ENCODE measurements at regions not wholly inside any gene's neighbourhood (a gene's known extent, or its start where the extent isn't known, plus 50 kb on each side); places are given as distances from the start of the nearest gene placed in this dataset.

- BruUV-seq (replicated peaks), result no TSS peak
- H2AFZ ChIP-seq (ENCODE audit: low read length), result no peak overlapping the region
- H3K9me2 ChIP-seq (ENCODE audit: insufficient read depth, low read length), result no peaks in the 10 kb centered on the region
- H3K9me3 ChIP-seq (ENCODE audit: low read length), result no peaks in the 10 kb centered on the region
- no peaks in the 10 kb centered on the region for H3K36me3 ChIP-seq (ENCODE audit: insufficient read depth, low read length)
- H3K4me2 ChIP-seq (ENCODE audit: low read length), result no peak overlapping the region
- intact Hi-C loops (cut with micrococcal nuclease; ENCODE audit: unreplicated experiment), result no loop called here
- no peak for DNase-seq (ENCODE audit: low spot score)
- no peak overlapping the region for H3K27ac ChIP-seq (ENCODE audit: low read depth, low read length, poor library complexity, severe bottlenecking)
- no peaks in the 10 kb centered on the region for H3K79me2 ChIP-seq (ENCODE audit: insufficient read depth, low read depth, low read length)
- ChIA-PET CTCF (ENCODE audit: unreplicated experiment) (no interaction called here), POLR2A (no interaction called here)
- H3K4me1 ChIP-seq (ENCODE audit: insufficient read depth, low read length, poor library complexity, severe bottlenecking), result no peaks in the 10 kb centered on the region
- no peak for TF ChIP-seq EZH2phosphoT487 (IDR thresholded peaks at IDR 0.05; ENCODE audit: borderline replicate concordance, low read depth, low read length)
- TF ChIP-seq, protein P1, sequence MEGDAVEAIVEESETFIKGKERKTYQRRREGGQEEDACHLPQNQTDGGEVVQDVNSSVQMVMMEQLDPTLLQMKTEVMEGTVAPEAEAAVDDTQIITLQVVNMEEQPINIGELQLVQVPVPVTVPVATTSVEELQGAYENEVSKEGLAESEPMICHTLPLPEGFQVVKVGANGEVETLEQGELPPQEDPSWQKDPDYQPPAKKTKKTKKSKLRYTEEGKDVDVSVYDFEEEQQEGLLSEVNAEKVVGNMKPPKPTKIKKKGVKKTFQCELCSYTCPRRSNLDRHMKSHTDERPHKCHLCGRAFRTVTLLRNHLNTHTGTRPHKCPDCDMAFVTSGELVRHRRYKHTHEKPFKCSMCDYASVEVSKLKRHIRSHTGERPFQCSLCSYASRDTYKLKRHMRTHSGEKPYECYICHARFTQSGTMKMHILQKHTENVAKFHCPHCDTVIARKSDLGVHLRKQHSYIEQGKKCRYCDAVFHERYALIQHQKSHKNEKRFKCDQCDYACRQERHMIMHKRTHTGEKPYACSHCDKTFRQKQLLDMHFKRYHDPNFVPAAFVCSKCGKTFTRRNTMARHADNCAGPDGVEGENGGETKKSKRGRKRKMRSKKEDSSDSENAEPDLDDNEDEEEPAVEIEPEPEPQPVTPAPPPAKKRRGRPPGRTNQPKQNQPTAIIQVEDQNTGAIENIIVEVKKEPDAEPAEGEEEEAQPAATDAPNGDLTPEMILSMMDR (conservative IDR thresholded peaks at IDR 0.05; ENCODE audit: low read length), result no peak
- no peak overlapping the region for H3K4me3 ChIP-seq (ENCODE audit: low read depth, low read length, poor library complexity, severe bottlenecking)
- H4K20me1 ChIP-seq (ENCODE audit: insufficient read depth, low read length), result no peaks in the 10 kb centered on the region
Measured at GRCh38 chr16:55014022-55014421, 83.4 kb downstream of the IRX5 start.

- Histone ChIP-seq H4K20me1 (ENCODE audit: insufficient read depth, low read length) (no peaks in the 10 kb centered on the region), H3K4me3 (ENCODE audit: low read depth, low read length, poor library complexity, severe bottlenecking) (no peak overlapping the region), H3K4me1 (ENCODE audit: insufficient read depth, low read length, poor library complexity, severe bottlenecking) (no peaks in the 10 kb centered on the region), H2AFZ (ENCODE audit: low read length) (no peak overlapping the region), H3K9me2 (ENCODE audit: insufficient read depth, low read length) (no peaks in the 10 kb centered on the region), H3K79me2 (ENCODE audit: insufficient read depth, low read depth, low read length) (no peaks in the 10 kb centered on the region), H3K4me2 (ENCODE audit: low read length) (no peak overlapping the region), H3K27ac (ENCODE audit: low read depth, low read length, poor library complexity, severe bottlenecking) (no peak overlapping the region), H3K9me3 (ENCODE audit: low read length) (no peaks in the 10 kb centered on the region), H3K36me3 (ENCODE audit: insufficient read depth, low read length) (no peaks in the 10 kb centered on the region)
- TF ChIP-seq EZH2phosphoT487 (IDR thresholded peaks at IDR 0.05; ENCODE audit: borderline replicate concordance, low read depth, low read length), result no peak
- no peak for DNase-seq (ENCODE audit: low spot score)
- POLR2A ChIA-PET, result interaction anchor here (0.6 to 1.2 kb wide), 3 partner anchors 13 to 298 kb away, joined by 3 read pairs; no protein-coding TSS in a partner anchor
- no TSS peak for BruUV-seq (replicated peaks)
- CTCF ChIA-PET (ENCODE audit: unreplicated experiment), result no interaction called here
- intact Hi-C loops (cut with micrococcal nuclease; ENCODE audit: unreplicated experiment), result no loop called here
Measured at GRCh38 chr16:55015181-55015913, 84.7 kb downstream of the IRX5 start.

DNA sequence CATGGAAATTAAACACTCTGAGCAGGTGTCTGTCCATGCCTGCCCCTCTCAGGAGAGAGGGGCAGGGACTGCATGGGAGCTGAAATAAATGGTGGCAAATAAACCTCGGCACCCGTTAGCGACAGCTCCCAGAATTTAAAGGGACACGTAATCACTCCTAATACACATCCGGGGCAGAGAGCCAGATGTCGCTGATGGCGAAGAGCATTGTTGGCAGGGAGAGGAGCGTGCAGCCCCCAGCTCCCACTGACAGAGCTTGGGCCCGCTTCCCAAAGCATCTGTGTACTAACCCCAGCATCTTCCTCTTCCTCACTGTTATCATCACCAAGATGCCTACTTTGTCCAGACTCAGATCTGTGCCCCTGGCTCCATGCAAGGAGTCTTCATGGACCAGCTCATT lies 85.8 kb downstream of the IRX5 start:
- Histone ChIP-seq H3K27ac (ENCODE audit: low read depth, low read length, poor library complexity, severe bottlenecking) (no peak overlapping the region), H3K4me2 (ENCODE audit: low read length) (no peak overlapping the region), H3K4me3 (ENCODE audit: low read depth, low read length, poor library complexity, severe bottlenecking) (no peak overlapping the region), H4K20me1 (ENCODE audit: insufficient read depth, low read length) (no peaks in the 10 kb centered on the region), H3K36me3 (ENCODE audit: insufficient read depth, low read length) (no peaks in the 10 kb centered on the region), H3K9me3 (ENCODE audit: low read length) (no peaks in the 10 kb centered on the region), H3K4me1 (ENCODE audit: insufficient read depth, low read length, poor library complexity, severe bottlenecking) (no peaks in the 10 kb centered on the region), H3K9me2 (ENCODE audit: insufficient read depth, low read length) (no peaks in the 10 kb centered on the region), H3K79me2 (ENCODE audit: insufficient read depth, low read depth, low read length) (no peaks in the 10 kb centered on the region), H2AFZ (ENCODE audit: low read length) (no peak overlapping the region)
- TF ChIP-seq, protein P1 (conservative IDR thresholded peaks at IDR 0.05; ENCODE audit: low read length), result no peak
- no peak for TF ChIP-seq EZH2phosphoT487 (IDR thresholded peaks at IDR 0.05; ENCODE audit: borderline replicate concordance, low read depth, low read length)
- intact Hi-C loops (cut with micrococcal nuclease; ENCODE audit: unreplicated experiment), result no loop called here
- ChIA-PET POLR2A (interaction anchor here (1.2 kb wide), 1 partner anchor 14 kb away, joined by 3 read pairs; no protein-coding TSS in a partner anchor), CTCF (ENCODE audit: unreplicated experiment) (no interaction called here)
- no TSS peak for BruUV-seq (replicated peaks)
- no peak for DNase-seq (ENCODE audit: low spot score)
